ENCODE measurements at regions not wholly inside any gene's neighbourhood (a gene's known extent, or its start where the extent isn't known, plus 50 kb on each side); places are given as distances from the start of the nearest gene placed in this dataset.

GRCh38 chr5:93017376-93017775 is 563.6 kb downstream of the NR2F1-AS1 start:
- H3K9me3 Mint-ChIP-seq: no peaks in the 10 kb centered on the region
- H3K27me3 ChIP-seq (ENCODE audit: insufficient read depth): no peaks in the 10 kb centered on the region
- H3K79me2 ChIP-seq (replicated peaks; ENCODE audit: insufficient read depth): no peaks in the 10 kb centered on the region

More at GRCh38 chr5:93017376-93017775, 563.6 kb downstream of the NR2F1-AS1 start:
- Mint-ChIP-seq H3K4me1 (peaks cover 27% of the 10 kb centered on the region), H3K4me3 (no peak overlapping the region), H3K27me3 (ENCODE audit: insufficient read depth, low read depth, poor library complexity) (peaks cover 2% of the 10 kb centered on the region), H3K36me3 (ENCODE audit: low read depth) (no peaks in the 10 kb centered on the region), H3K27ac (peak overlapping the region; percentile 24; the same call in 1 of the 2 replicates)
- no peak overlapping the region for H3K4me3 ChIP-seq
- H3K36me3 ChIP-seq (ENCODE audit: insufficient read depth): no peaks in the 10 kb centered on the region
- peaks cover 10% of the 10 kb centered on the region for H3K4me1 ChIP-seq (ENCODE audit: insufficient read depth)
- H3K9me2 ChIP-seq (ENCODE audit: insufficient read depth): no peaks in the 10 kb centered on the region
- no peak overlapping the region for H3K27ac ChIP-seq (ENCODE audit: low read depth)
- TF ChIP-seq ZNF462 (CRISPR knock-in tag; IDR thresholded peaks at IDR 0.05) (no peak), CTCF (conservative IDR thresholded peaks at IDR 0.05; ENCODE audit: low read depth in 2 of 2) (no peak), NANOG (IDR thresholded peaks at IDR 0.05; ENCODE audit: borderline replicate concordance) (no peak), EZH2 (IDR thresholded peaks at IDR 0.05; ENCODE audit: low read depth, unreplicated experiment) (no peak), REST (IDR thresholded peaks at IDR 0.05; ENCODE audit: unreplicated experiment) (no peak), JUNB (IDR thresholded peaks at IDR 0.05; ENCODE audit: unreplicated experiment) (no peak), ZNF114 (CRISPR knock-in tag; IDR thresholded peaks at IDR 0.05) (no peak), ZNF331 (CRISPR knock-in tag; IDR thresholded peaks at IDR 0.05; ENCODE audit: low read depth) (no peak), STAT1 (IDR thresholded peaks at IDR 0.05; ENCODE audit: unreplicated experiment) (no peak), ETS1 (IDR thresholded peaks at IDR 0.05) (no peak), CREB1 (CRISPR knock-in tag; IDR thresholded peaks at IDR 0.05; ENCODE audit: low read depth) (no peak)
- no peaks in the 10 kb centered on the region for H4K20me1 ChIP-seq (replicated peaks; ENCODE audit: insufficient read depth)
- H3F3A ChIP-seq (replicated peaks; ENCODE audit: low read depth): no peaks in the 10 kb centered on the region
- DNase-seq (ENCODE audit: low spot score): no peak
- H3K4me2 ChIP-seq: no peak overlapping the region
- ATAC-seq: no peak
- no peak overlapping the region for H2AFZ ChIP-seq

Data from GM23338 (cell line).